HCT116 (cell line): ENCODE measurements at regions not wholly inside any gene's neighbourhood (a gene's known extent, or its start where the extent isn't known, plus 50 kb on each side); places are given as distances from the start of the nearest gene placed in this dataset.

ENCODE experiments used
- ATAC-seq: fragments of 200-7000 bp; cut with Tn5 transposase; 2 replicates; pipeline ENCODE4 v1.9.1; 2020; ENCODE audit warnings: mild to moderate bottlenecking, moderate library complexity
- BruUV-seq: library from RNA; stranded (reverse); fragments of 400-500 nt; replicated peaks from 2 replicates; lab custom pipeline; 2021; lab: Mats Ljungman, UMichigan
- CTCF ChIA-PET: fragments of 300-600 bp; sonication (Branson Sonifier 250); formaldehyde crosslinking; loops from one replicate; lab custom pipeline; 2021; ENCODE audit warnings: antibody characterized with exemption; lab: Charles Lee
- POLR2A ChIA-PET: fragments of 300-600, 350-600 bp; sonication (Branson Sonifier 250); formaldehyde crosslinking; loops from one replicate; lab custom pipeline; 2021; ENCODE audit warnings: antibody characterized with exemption; lab: Charles Lee
- RAD21 ChIA-PET, 2 experiments: fragments of 300-600 bp; sonication (Branson Sonifier 250); formaldehyde crosslinking; loops; one replicate each; lab custom pipeline; 2023; ENCODE audit warnings: low total read pairs in 2 of 2; ENCODE audit not compliant: uncharacterized antibody in 2 of 2, unreplicated experiment in 2 of 2, low non-redundant PET in 1 of 2; lab: Charles Lee
- DNase-seq: peaks from one replicate; pipeline ENCODE4 v3.0.0-alpha.2; 2010; ENCODE audit warnings: low read depth, low spot score
- H2AFZ ChIP-seq: fragments of 200-600 bp; shearing (Covaris generic), sonication (generic); 2 replicates; pipeline ENCODE4 v1.6.1; 2017; ENCODE audit warnings: low read depth, mixed run types, mixed read lengths, antibody characterized with exemption, low read length; ENCODE audit not compliant: poor library complexity, severe bottlenecking
- H3K27ac ChIP-seq: 2 replicates; pipeline ENCODE4 v1.5.1; 2012; ENCODE audit warnings: low read depth, low read length
- H3K27me3 ChIP-seq: fragments of 200-600 bp; sonication (generic); 2 replicates; pipeline ENCODE4 v1.6.1; 2016; ENCODE audit warnings: mixed run types, low read length, mixed read lengths; ENCODE audit not compliant: insufficient read depth
- H3K36me3 ChIP-seq, 2 experiments: fragments of 200-500 bp in 1 of 2; fragments of 200-600 bp in 1 of 2; sonication (Bioruptor generic) in 1 of 2; sonication (generic) in 1 of 2; 2 replicates each; pipeline versions ENCODE4 v1.5.1 to v1.6.1; 2014 to 2016; ENCODE audit warnings: low read length in 2 of 2, inconsistent platforms in 1 of 2, mixed read lengths in 1 of 2, mixed run types in 1 of 2; ENCODE audit not compliant: insufficient read depth in 2 of 2, control insufficient read depth in 1 of 2
- H3K4me1 ChIP-seq, 2 experiments: fragments of 200-600 bp in 1 of 2; sonication (generic) in 1 of 2; 2 replicates each; pipeline versions ENCODE4 v1.5.1 to v1.6.1; 2012 to 2017; ENCODE audit warnings: low read length in 2 of 2, inconsistent platforms in 1 of 2, mild to moderate bottlenecking in 1 of 2, mixed read lengths in 1 of 2, mixed run types in 1 of 2, moderate library complexity in 1 of 2; ENCODE audit not compliant: insufficient read depth in 2 of 2, control insufficient read depth in 1 of 2
- H3K4me2 ChIP-seq: fragments of 200-600 bp; sonication (generic); 2 replicates; pipeline ENCODE4 v1.6.1; 2017; ENCODE audit warnings: mixed run types, low read length, mixed read lengths
- H3K4me3 ChIP-seq, 2 experiments: fragments of 200-600 bp in 1 of 2; sonication (generic) in 1 of 2; replicated peaks in 1 of 2; 2 replicates each; pipeline ENCODE4 v1.5.1; 2011 to 2016; ENCODE audit warnings: low read length in 2 of 2, control low read depth in 1 of 2, low read depth in 1 of 2, mild to moderate bottlenecking in 1 of 2, mixed read lengths in 1 of 2, mixed run types in 1 of 2
- H3K79me2 ChIP-seq: fragments of 200-600 bp; sonication (generic); 2 replicates; pipeline ENCODE4 v1.6.1; 2017; ENCODE audit warnings: mild to moderate bottlenecking, mixed run types, low read length, moderate library complexity, mixed read lengths; ENCODE audit not compliant: insufficient read depth
- H3K9ac ChIP-seq: fragments of 200-600 bp; sonication (generic); 2 replicates; pipeline ENCODE4 v1.6.1; 2016; ENCODE audit warnings: low read length, mixed read lengths
- H3K9me2 ChIP-seq: fragments of 200-600 bp; sonication (generic), shearing (Covaris generic); 2 replicates; pipeline ENCODE4 v1.6.1; 2017; ENCODE audit warnings: mixed run types, mild to moderate bottlenecking, moderate library complexity; ENCODE audit not compliant: insufficient read depth
- H3K9me3 ChIP-seq, 2 experiments: fragments of 200-500 bp in 1 of 2; fragments of 200-600 bp in 1 of 2; sonication (Bioruptor generic) in 1 of 2; sonication (generic) in 1 of 2; 2 replicates each; pipeline ENCODE4 v1.6.1; 2014 to 2017; ENCODE audit warnings: low read length in 2 of 2, mixed read lengths in 2 of 2, inconsistent platforms in 1 of 2, low read depth in 1 of 2, mild to moderate bottlenecking in 1 of 2, mixed run types in 1 of 2, moderate library complexity in 1 of 2; ENCODE audit not compliant: control insufficient read depth in 1 of 2, insufficient read depth in 1 of 2
- H4K20me1 ChIP-seq: fragments of 200-600 bp; sonication (generic), shearing (Covaris generic); 2 replicates; pipeline ENCODE4 v1.6.1; 2017; ENCODE audit warnings: mixed run types, mild to moderate bottlenecking, moderate library complexity; ENCODE audit not compliant: insufficient read depth
- EGR1 ChIP-seq: IDR thresholded peaks from 2 replicates; pipeline ENCODE4 v1.6.1; 2012; ENCODE audit warnings: low read depth
- EZH2 ChIP-seq: fragments of 200-600 bp; sonication (generic); IDR thresholded peaks from 2 replicates; pipeline ENCODE4 v1.6.1; 2017; ENCODE audit warnings: antibody characterized with exemption, mixed run types
- POLR2A ChIP-seq: IDR thresholded peaks from 2 replicates; pipeline ENCODE4 v1.7.0; 2011; ENCODE audit warnings: borderline replicate concordance; ENCODE audit not compliant: insufficient read depth, insufficient read length; ENCODE audit errors: extremely low read depth
- RAD21 ChIP-seq: IDR thresholded peaks from 2 replicates; pipeline ENCODE4 v1.6.1; 2012; ENCODE audit warnings: low read depth, mild to moderate bottlenecking
- REST ChIP-seq: IDR thresholded peaks from 2 replicates; pipeline ENCODE4 v1.6.1; 2012; ENCODE audit warnings: low read depth
- SIN3A ChIP-seq: IDR thresholded peaks from 2 replicates; pipeline ENCODE4 v1.6.1; 2012; ENCODE audit warnings: low read depth
- SP1 ChIP-seq: IDR thresholded peaks from 2 replicates; pipeline ENCODE4 v1.6.1; 2012; ENCODE audit warnings: low read depth
- TCF7L2 ChIP-seq: IDR thresholded peaks from 2 replicates; pipeline ENCODE4 v1.7.0; 2011; ENCODE audit warnings: borderline replicate concordance, inconsistent platforms; ENCODE audit not compliant: insufficient read depth, insufficient read length; ENCODE audit errors: extremely low read depth
- intact Hi-C: fragments of 100-400 bp; cut with micrococcal nuclease; formaldehyde crosslinking; loops from 2 replicates; pipeline ENCODE4 v1.10.0; 2022

DNA sequence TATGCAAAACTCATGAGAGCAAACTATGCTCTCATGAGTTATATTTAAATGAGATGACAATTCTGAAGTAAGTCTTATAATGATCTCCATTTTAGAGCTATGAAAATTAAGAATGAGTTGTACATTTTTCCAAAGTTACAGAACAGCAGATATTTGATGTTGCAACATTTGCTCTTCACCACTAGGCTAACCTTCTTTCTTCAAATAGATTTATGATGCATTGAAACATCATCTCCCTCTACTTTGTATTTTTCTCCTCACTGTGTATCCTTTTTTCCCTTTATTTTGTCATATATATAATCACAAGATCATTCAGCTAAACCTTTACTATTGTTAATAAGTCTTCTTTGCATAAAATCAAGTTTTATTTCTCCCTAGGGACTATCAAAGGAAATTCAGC, 497.7 kb upstream of the TYRP1 start:
- intact Hi-C loops = no loop called here
- ChIA-PET CTCF (no interaction called here), RAD21 (no interaction called here), POLR2A (no interaction called here)
- Histone ChIP-seq H3K36me3 (no peaks in the 10 kb centered on the region), H3K4me1 (no peaks in the 10 kb centered on the region), H3K9me3 (peaks cover 7 to 14% of the 10 kb centered on the region in 2 experiments; a peak in 3 of 4 replicates), H3K79me2 (no peaks in the 10 kb centered on the region), H3K9me2 (no peaks in the 10 kb centered on the region), H3K9ac (no peak overlapping the region), H3K4me2 (no peak overlapping the region), H2AFZ (no peak overlapping the region), H4K20me1 (no peaks in the 10 kb centered on the region), H3K4me3 (no peak overlapping the region), H3K27me3 (no peaks in the 10 kb centered on the region), H3K27ac (no peak overlapping the region)
- ATAC-seq (no peak), DNase-seq (no peak)
- TF ChIP-seq POLR2A (no peak), TCF7L2 (no peak), REST (no peak), EZH2 (no peak), EGR1 (no peak)
- BruUV-seq = no TSS peak

GRCh38 chr9:12204512-12204911, 488.7 kb upstream of the TYRP1 start:
- Histone ChIP-seq H3K4me1 (no peaks in the 10 kb centered on the region), H3K27me3 (no peaks in the 10 kb centered on the region), H3K36me3 (no peaks in the 10 kb centered on the region), H3K4me2 (no peak overlapping the region), H3K9me2 (no peaks in the 10 kb centered on the region), H3K79me2 (no peaks in the 10 kb centered on the region), H3K9me3 (peaks cover 8 to 18% of the 10 kb centered on the region in 2 experiments; a peak in 3 of 4 replicates), H3K9ac (no peak overlapping the region), H2AFZ (no peak overlapping the region), H4K20me1 (no peaks in the 10 kb centered on the region), H3K4me3 (no peak overlapping the region), H3K27ac (no peak overlapping the region)
- ChIA-PET RAD21 (no interaction called here), CTCF (no interaction called here), POLR2A (no interaction called here)
- intact Hi-C loops = no loop called here
- ATAC-seq = no peak
- TF ChIP-seq RAD21 = no peak
- no peak for TF ChIP-seq SP1
- TF ChIP-seq REST = no peak
- no peak for TF ChIP-seq SIN3A
- no peak for DNase-seq
- BruUV-seq = no TSS peak
